ENCODE measurements at regions not wholly inside any gene's neighbourhood (a gene's known extent, or its start where the extent isn't known, plus 50 kb on each side); places are given as distances from the start of the nearest gene placed in this dataset.

GRCh38 chr2:106280722-106281446 lies 86.8 kb upstream of the UXS1 start:
- no peak for TF ChIP-seq EZH2 (IDR thresholded peaks at IDR 0.05; ENCODE audit: low read length, missing control alignments)
- no peak for TF ChIP-seq CTCF (conservative IDR thresholded peaks at IDR 0.05 in 1 of 2, IDR thresholded peaks at IDR 0.05 in 1 of 2; ENCODE audit: low read depth in 1 of 2, low read length in 2 of 2)

All from fibroblast of lung (primary cell).